ENCODE measurements at regions not wholly inside any gene's neighbourhood (a gene's known extent, or its start where the extent isn't known, plus 50 kb on each side); places are given as distances from the start of the nearest gene placed in this dataset.

GRCh38 chr2:7325186-7325585 is 408.0 kb downstream of the RNF144A start:
- DNase-seq (no peak), ATAC-seq (no peak)
- no peaks in the 10 kb centered on the region for H3K36me3 ChIP-seq
- H3K4me3 ChIP-seq = no peak overlapping the region
- H3K4me1 ChIP-seq = no peaks in the 10 kb centered on the region
- intact Hi-C loops (cut with DNase I; ENCODE audit: low total_unique reads) = no loop called here
- no peaks in the 10 kb centered on the region for H3K9me3 ChIP-seq
- H3K27ac ChIP-seq = no peak overlapping the region
- TF ChIP-seq POLR2A (IDR thresholded peaks at IDR 0.05) = no peak
- TF ChIP-seq, protein P1, sequence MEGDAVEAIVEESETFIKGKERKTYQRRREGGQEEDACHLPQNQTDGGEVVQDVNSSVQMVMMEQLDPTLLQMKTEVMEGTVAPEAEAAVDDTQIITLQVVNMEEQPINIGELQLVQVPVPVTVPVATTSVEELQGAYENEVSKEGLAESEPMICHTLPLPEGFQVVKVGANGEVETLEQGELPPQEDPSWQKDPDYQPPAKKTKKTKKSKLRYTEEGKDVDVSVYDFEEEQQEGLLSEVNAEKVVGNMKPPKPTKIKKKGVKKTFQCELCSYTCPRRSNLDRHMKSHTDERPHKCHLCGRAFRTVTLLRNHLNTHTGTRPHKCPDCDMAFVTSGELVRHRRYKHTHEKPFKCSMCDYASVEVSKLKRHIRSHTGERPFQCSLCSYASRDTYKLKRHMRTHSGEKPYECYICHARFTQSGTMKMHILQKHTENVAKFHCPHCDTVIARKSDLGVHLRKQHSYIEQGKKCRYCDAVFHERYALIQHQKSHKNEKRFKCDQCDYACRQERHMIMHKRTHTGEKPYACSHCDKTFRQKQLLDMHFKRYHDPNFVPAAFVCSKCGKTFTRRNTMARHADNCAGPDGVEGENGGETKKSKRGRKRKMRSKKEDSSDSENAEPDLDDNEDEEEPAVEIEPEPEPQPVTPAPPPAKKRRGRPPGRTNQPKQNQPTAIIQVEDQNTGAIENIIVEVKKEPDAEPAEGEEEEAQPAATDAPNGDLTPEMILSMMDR (IDR thresholded peaks at IDR 0.05 in 4 of 5, conservative IDR thresholded peaks at IDR 0.05 in 1 of 5) = no peak
- in situ Hi-C loops (cut with MboI; ENCODE audit: low sequenced_read_pairs in 4 of 4) = no loop called here
- no peaks in the 10 kb centered on the region for H3K27me3 ChIP-seq

GRCh38 chr2:7329465-7329864 is 412.3 kb downstream of the RNF144A start:
- no peak for TF ChIP-seq POLR2A (IDR thresholded peaks at IDR 0.05)
- TF ChIP-seq, protein P1 (IDR thresholded peaks at IDR 0.05 in 4 of 5, conservative IDR thresholded peaks at IDR 0.05 in 1 of 5) = no peak
- ATAC-seq (no peak), DNase-seq (no peak)
- no peaks in the 10 kb centered on the region for H3K36me3 ChIP-seq
- no peak overlapping the region for H3K27ac ChIP-seq
- H3K27me3 ChIP-seq = no peaks in the 10 kb centered on the region
- intact Hi-C loops (cut with DNase I; ENCODE audit: low total_unique reads) = no loop called here
- H3K4me1 ChIP-seq = no peaks in the 10 kb centered on the region
- in situ Hi-C loops (cut with MboI; ENCODE audit: low sequenced_read_pairs in 4 of 4) = no loop called here
- no peaks in the 10 kb centered on the region for H3K9me3 ChIP-seq
- H3K4me3 ChIP-seq = no peak overlapping the region

GRCh38 chr2:7333189-7333765 is 416.1 kb downstream of the RNF144A start:
- H3K27ac ChIP-seq = no peak overlapping the region
- intact Hi-C loops (cut with DNase I; ENCODE audit: low total_unique reads) (no loop called here), in situ Hi-C loops (cut with MboI; ENCODE audit: low sequenced_read_pairs in 4 of 4) (no loop called here)
- no peaks in the 10 kb centered on the region for H3K27me3 ChIP-seq
- ATAC-seq (no peak), DNase-seq (no peak)
- H3K9me3 ChIP-seq = no peaks in the 10 kb centered on the region
- no peaks in the 10 kb centered on the region for H3K4me1 ChIP-seq
- TF ChIP-seq, protein P1 (IDR thresholded peaks at IDR 0.05 in 4 of 5, conservative IDR thresholded peaks at IDR 0.05 in 1 of 5) = no peak
- TF ChIP-seq POLR2A (IDR thresholded peaks at IDR 0.05) = no peak
- no peak overlapping the region for H3K4me3 ChIP-seq
- no peaks in the 10 kb centered on the region for H3K36me3 ChIP-seq

- DNase-seq = no peak
- intact Hi-C loops (cut with DNase I; ENCODE audit: low total_unique reads) (no loop called here), in situ Hi-C loops (cut with MboI; ENCODE audit: low sequenced_read_pairs in 4 of 4) (no loop called here)
- Histone ChIP-seq H3K9me3 (no peaks in the 10 kb centered on the region), H3K4me3 (no peak overlapping the region), H3K36me3 (no peaks in the 10 kb centered on the region), H3K27ac (no peak overlapping the region), H3K4me1 (no peaks in the 10 kb centered on the region), H3K27me3 (no peaks in the 10 kb centered on the region)
- ATAC-seq = no peak
- TF ChIP-seq, protein P1 (IDR thresholded peaks at IDR 0.05 in 4 of 5, conservative IDR thresholded peaks at IDR 0.05 in 1 of 5) = no peak
- TF ChIP-seq POLR2A (IDR thresholded peaks at IDR 0.05) = no peak
Observed at GRCh38 chr2:7333960-7334493, 416.8 kb downstream of the RNF144A start.

DNA sequence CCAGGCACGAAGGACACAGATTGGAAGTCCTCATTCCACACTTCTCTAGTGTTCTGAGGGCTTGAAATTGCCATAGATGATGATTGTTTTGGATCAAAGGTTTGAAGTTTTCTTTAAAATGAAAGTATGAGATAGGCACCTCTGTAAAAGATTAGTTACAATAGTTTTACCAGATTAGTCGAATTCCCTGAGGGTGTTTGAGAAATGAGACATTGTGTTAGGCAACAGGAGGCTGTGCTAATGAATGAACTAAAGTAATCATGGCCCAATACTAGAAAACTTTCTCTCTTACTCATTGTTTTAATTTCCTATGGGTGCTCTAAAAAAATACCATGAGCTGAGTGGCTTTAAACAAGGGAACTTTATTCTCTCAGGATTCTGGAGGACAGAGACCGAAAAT is 421.7 kb downstream of the RNF144A start:
- Histone ChIP-seq H3K4me1 (no peaks in the 10 kb centered on the region), H3K4me3 (no peak overlapping the region), H3K27me3 (no peaks in the 10 kb centered on the region), H3K27ac (no peak overlapping the region), H3K36me3 (no peaks in the 10 kb centered on the region), H3K9me3 (no peaks in the 10 kb centered on the region)
- intact Hi-C loops (cut with DNase I; ENCODE audit: low total_unique reads) = no loop called here
- DNase-seq (no peak), ATAC-seq (no peak)
- in situ Hi-C loops (cut with MboI; ENCODE audit: low sequenced_read_pairs in 4 of 4) = no loop called here
- TF ChIP-seq, protein P1 (IDR thresholded peaks at IDR 0.05 in 4 of 5, conservative IDR thresholded peaks at IDR 0.05 in 1 of 5) = no peak
- no peak for TF ChIP-seq POLR2A (IDR thresholded peaks at IDR 0.05)
